HG03469 (cell line): ENCODE measurements at regions not wholly inside any gene's neighbourhood (a gene's known extent, or its start where the extent isn't known, plus 50 kb on each side); places are given as distances from the start of the nearest gene placed in this dataset.
"Not testable (repeated sequence)": the region's sequence is repeated elsewhere in the genome, so short reads cannot be mapped to it uniquely, and the experiment has no call there.

Experiments
- ATAC-seq: cut with Tn5 transposase; IDR thresholded peaks from one replicate; pipeline ENCODE4 v1.9.1; 2021; ENCODE audit warnings: mild to moderate bottlenecking, moderate library complexity, moderate number of reproducible peaks; ENCODE audit not compliant: unreplicated experiment

DNA sequence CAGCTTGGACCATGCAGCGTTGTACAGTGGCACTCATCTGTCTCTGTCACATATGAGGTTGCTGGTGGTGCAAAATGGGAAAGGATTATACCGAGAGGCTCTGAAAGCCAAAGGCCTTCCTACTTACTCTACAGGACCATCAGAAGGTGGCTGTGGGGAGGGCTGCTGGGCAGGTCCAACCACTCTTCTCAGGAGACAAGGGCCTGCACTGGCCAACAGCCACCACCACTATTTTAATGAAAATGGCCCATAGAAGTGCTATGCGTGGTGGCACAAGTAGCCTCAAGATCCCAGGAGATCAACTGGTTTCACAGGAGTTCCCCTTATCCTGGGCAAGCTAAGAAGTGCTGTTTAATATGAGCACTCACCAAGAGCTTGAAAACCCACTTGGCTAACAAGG lies 52.3 kb downstream of the MRPL57 start:
- ATAC-seq, result no peak

DNA sequence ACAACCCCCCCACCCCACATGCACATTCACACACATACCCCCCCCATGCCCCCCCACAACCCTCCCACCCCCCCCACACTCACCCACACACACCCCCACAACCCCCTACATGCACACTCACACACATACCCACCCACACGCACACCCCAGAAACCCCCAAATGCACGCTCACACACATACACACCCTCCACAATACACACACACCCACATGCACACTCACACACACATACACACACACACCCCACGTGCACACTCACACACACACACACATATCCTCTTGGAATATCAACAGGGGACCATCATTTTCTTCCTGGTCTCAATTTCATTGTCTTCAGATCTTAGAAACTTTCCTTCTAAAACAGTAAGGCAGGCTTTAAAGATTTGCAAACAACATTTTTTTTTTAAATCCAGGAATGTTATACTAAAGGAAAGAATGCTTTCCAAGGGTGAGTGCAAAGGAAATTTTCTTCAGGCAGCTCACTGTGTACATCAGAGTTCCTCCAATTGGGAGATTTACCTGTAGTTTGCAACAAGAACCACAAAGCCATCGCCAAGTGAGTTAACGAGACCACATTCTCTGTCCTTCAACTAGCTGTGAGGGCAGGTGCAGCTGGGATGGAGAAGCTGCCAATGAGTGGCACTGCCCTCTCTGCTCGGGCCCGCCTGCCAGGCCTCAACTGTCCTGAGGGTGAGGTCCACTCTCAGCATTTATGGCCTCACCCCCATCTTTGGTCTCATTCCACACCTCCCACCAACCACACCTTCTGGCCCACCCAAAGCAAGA lies 53.0 kb downstream of the MRPL57 start:
- no peak for ATAC-seq

GRCh38 chr13:21230516-21230915 lies 54.1 kb downstream of the MRPL57 start:
- ATAC-seq, result no peak

DNA sequence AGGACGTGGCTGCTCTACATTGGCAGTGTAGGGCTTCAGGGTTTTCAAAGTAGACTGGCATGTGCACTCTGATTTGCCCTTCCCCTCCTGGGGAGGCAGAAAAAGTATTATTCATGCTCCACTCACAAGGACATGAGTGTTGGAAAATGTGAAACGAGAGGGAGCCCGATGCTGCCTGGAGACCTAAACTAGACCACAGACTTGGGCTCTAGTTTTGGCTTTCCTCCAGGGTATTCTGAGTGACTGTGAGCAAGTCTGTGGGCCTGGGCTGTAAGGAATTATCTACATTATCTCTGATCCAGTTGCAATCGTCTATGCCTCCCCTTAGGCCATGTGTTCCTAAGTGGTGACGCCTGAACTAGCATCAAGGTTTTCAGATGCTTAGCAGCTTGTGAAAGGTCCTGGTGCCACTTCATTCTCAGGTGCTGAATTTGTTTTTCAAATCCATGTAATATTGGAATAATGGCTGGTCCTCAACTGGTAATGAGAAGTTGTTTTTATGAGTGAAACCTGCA lies 55.0 kb downstream of the MRPL57 start:
- ATAC-seq, result no peak

GRCh38 chr13:21232196-21232595 lies 55.7 kb downstream of the MRPL57 start:
- ATAC-seq, result no peak

DNA sequence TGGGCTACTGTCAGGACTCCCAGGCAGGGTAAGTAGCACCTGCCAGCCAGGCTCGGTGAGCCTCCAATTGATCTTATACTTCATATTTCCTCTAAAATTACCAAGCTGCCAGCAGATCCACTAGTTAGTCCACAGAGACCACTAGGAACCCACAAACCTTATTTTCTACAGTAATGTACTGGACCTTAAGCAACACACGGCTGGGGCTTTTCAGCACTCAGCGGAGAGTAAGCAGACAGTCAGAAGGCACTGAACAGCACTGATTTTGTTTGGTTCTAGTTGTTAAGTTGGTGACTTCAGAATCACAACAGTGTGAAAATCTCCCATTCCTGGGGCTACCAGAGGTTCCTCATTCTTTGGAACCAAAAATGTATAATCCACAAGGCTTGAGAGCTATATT lies 56.1 kb downstream of the MRPL57 start:
- ATAC-seq, result no peak

DNA sequence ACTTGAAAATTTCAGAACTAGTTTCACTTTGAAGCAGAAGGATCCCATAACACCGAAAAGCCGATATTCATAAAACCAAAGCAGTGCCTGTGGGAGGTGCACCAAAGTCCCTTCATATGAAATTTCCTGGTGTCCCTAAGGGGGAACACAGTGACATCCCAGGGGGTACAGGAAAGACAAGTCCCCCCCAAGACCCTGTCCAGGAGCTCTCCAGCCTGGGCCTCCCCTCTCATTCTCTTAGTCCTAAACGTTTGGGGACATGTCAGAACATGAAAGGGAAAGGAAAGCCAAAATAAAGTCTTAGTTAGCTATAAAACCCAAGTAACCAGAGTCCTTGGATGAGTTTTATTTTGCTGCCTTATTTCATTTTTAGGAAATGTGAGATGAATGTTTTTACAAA lies 56.6 kb downstream of the MRPL57 start:
- ATAC-seq, result no peak

GRCh38 chr13:21234526-21234925 lies 58.1 kb downstream of the MRPL57 start:
- no peak for ATAC-seq

GRCh38 chr13:21235174-21235573 lies 58.7 kb downstream of the MRPL57 start:
- ATAC-seq, result no peak

- ATAC-seq, result no peak
Measured at GRCh38 chr13:21237081-21237480, 60.6 kb downstream of the MRPL57 start.

DNA sequence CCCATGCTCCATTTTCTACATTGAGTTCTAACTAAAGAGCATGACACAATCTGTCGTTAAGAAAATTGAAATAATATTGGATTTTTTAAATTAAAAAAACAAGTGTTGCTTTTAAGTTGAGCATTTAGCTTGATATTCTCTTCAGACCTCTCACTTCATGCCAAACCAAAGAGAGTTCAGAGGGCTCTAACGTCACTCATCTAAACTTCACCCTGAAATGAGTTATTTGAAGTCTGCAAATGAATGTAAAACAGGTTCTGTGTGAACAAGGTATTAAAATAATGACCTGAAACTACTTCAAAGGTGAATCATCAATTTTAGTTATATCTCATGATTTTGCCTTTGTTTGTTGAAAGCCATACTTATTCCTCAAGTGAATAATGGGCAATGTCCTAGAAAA lies 61.8 kb downstream of the MRPL57 start:
- ATAC-seq, result no peak

DNA sequence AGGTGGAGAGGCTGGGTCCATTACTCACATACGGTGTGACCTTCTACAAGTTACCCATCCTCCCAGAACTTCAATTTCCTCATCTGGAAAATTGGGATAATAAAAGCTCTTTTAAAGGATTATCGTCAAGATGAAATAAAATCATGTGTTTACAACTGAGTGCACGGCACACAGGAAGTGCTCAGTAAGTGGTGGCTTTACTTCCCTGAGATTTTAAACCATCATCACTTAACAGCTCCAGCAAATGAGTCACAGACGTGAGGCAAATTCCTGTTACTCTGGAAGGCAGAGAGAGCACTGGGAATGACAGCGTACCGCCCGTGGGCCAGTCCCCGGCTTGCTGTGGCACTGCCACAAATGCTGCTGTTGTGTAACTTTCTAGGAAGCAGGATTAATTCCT lies 64.1 kb downstream of the MRPL57 start:
- no peak for ATAC-seq

- no peak for ATAC-seq
Measured at GRCh38 chr13:21242236-21242635, 65.8 kb downstream of the MRPL57 start.

DNA sequence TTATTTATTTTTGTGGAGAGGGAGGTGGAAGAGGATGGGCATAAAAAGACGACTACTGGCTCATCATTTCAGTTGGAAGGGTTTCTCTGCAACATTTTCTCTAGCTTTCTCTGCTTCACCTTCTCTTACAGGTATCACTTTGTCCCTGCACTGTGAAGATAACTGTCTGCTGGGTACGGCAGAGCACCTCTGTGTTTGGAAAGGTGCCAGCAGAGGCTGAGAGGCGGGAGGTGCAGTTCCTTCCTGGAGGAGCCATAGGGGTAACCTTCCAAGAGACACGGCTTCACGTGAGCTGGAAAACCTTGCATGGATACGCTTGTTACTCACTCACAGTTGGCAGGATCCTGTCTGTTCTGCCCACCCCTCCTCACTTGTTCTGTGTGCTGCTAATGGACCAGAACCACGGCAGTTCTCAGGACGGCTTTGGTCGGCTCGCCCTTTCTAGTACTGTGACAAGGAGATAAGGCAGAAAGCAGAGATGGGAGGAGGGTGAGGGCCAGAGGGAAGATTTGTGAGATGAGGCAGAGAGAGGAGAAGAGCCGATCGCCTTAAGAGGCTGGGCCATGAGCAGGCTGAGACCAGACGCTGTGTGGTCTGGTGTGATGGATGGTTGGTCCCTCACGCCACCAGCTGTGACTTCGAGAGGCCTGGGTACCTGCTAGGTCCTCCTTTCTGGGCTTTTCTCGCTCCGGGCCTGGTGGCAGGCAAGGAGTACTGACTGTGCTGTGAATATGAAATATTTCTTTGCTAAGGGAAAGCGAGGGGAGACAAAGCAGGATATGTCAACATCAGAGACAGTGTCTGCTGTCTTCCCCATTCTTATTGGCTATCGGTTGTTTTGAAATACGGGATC lies 66.8 kb downstream of the MRPL57 start:
- ATAC-seq, result no peak

DNA sequence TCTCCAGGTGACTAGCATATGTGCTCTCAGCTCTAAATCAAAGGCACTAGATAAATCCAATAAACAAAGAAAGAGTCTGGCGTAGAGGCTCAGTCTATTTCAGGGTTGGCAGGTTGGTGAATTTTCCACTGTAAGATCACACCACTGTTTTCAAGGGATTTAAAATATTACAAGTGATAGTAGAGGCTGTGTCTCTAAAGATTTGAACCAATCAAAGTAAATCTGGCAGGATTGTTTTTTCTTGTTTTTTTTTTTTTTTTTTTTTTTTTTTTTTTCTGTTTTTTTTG lies 67.4 kb downstream of the MRPL57 start:
- ATAC-seq, result not testable (repeated sequence)

DNA sequence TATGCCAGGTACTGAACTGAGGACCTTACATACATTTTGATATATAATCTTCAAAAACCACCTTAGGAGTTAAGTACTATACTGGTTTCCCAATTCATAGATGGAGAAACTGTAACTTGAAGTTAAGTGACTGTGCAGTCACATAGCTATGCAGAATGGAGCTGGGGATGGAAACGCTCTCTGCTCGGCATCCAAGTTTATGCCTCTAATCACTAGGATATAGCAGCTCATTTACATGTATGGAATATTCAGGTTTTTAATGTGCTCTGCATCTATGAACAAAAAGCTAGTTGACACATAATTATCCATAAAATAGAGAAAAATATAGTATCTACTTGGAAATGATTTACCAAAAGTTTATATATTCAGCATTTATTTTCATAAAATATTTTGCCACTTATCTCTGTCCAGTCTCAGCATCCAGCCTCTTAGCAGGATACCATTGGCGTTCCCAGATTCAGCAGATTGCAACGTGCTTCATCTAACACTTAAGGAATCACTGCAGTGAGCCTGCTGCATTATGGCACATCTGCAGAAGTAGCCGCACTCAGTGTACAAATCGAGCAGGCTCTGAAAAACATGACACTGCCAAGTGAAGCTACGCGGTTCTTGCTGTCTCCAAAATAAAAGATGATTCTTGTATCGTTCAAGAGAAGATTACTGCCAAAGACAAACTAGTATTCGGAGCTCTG lies 70.4 kb downstream of the MRPL57 start:
- ATAC-seq, result no peak

DNA sequence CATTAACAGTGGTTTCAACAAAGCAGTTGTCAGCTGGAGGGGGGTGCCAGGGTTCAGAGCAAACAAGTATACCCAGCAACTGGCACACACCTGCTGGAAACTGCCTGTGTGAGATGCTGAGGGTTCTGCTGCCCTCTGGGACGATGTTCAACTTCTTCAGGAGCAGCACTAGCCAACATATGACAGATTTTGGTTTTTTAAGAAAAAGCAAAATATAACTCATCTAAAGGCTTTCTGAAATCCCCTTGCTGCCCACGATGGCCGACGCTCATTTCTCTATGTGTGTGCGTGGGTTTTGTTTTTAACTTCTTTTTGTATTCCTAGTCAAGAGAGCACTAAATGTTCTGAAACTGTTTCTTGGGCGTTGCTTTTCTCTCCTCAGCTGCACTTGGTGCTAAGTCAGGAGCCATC lies 79.9 kb downstream of the MRPL57 start:
- ATAC-seq, result no peak

DNA sequence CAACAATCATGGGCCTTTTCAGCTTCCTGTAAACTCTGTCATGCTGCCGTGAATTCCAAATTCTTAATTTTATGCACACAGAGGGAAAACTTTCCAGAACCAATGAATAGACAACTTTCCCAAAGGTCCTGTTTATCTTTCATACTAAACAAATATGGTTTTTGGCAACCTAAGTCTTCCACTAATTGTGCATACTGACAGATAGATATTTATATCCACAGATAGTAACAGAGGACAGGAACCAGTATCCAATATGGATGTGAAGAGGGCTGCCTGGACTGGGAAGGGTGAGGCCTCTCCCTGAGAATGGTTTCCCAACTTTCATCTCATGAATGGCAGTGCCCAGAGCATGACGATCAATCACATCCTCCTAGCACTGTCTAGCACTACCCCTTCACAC lies 80.4 kb downstream of the MRPL57 start:
- ATAC-seq, result no peak

GRCh38 chr13:21259571-21260455 lies 83.4 kb downstream of the MRPL57 start:
- no peak for ATAC-seq

DNA sequence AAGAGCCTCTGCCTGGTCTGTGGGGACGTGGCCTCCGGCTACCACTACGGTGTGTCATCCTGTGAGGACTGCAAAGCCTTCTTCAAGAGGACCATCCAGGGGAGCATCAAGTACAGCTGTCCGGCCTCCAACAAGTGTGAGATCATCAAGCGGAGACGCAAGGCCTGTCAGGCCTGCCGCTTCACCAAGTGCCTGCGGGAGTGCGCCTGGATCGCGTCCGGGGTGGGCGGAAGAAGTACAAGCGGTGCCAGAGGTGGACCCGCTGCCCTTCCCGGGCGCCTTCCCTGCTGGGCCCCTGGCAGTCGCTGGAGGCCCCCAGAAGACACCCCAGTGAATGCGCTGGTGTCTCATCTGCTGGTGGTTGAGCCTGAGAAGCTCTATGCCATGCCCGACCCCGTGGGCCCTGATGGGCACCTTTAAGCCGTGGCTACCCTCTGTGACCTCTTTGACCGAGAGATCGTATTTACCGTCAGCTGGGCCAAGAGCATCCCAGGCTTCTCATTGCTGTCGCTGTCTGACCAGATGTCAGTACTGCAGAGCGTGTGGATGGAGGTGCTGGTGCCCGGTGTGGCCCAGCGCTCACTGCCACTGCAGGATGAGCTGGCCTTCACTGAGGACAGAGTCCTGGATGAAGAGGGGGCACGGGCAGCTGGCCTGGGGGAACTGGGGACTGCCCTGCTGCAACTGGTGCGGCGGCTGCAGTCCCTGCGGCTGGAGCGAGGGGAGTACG lies 84.3 kb downstream of the MRPL57 start:
- ATAC-seq, result not testable (repeated sequence)
